Large intestine (tissue), 3 donors: ENCODE measurements at regions not wholly inside any gene's neighbourhood (a gene's known extent, or its start where the extent isn't known, plus 50 kb on each side); places are given as distances from the start of the nearest gene placed in this dataset.

Experiments
- DNase-seq, 2 donors: peaks; one replicate each; pipeline versions ENCODE4 v3.0.0 to v3.0.0-alpha.2; 2013
- H3K27ac ChIP-seq: one replicate; pipeline ENCODE4 v1.5.1; 2013; ENCODE audit warnings: low read length
- H3K27me3 ChIP-seq: 2 replicates; pipeline ENCODE4 v1.6.1; 2013; ENCODE audit warnings: low read length; ENCODE audit not compliant: control insufficient read depth, insufficient read depth
- H3K36me3 ChIP-seq: 2 replicates; pipeline ENCODE4 v1.6.1; 2013; ENCODE audit warnings: low read length; ENCODE audit not compliant: control insufficient read depth, insufficient read depth
- H3K4me1 ChIP-seq: one replicate; pipeline ENCODE4 v1.6.1; 2013; ENCODE audit warnings: low read length; ENCODE audit not compliant: control insufficient read depth, insufficient read depth
- H3K4me3 ChIP-seq: one replicate; pipeline ENCODE4 v1.5.1; 2013; ENCODE audit warnings: low read length
- H3K9me3 ChIP-seq: one replicate; pipeline ENCODE4 v1.6.1; 2013; ENCODE audit warnings: mild to moderate bottlenecking, low read depth, low read length, moderate library complexity; ENCODE audit not compliant: control insufficient read depth
- WGBS: methylation state at CpG from one replicate; pipeline ENCODE4 v1.1.5; 2013; ENCODE audit warnings: low lambda C conversion rate; ENCODE audit not compliant: insufficient coverage; 5-methylcytosine and 5-hydroxymethylcytosine counted together

- WGBS, result 100% methylated on average over 1 of the region's 3 CpGs
- no peaks in the 10 kb centered on the region for H3K4me1 ChIP-seq
These were observed 253.5 kb upstream of the NREP start for GRCh38 chr5:112010475-112010874.

GRCh38 chr5:112006721-112007120 is 249.7 kb upstream of the NREP start:
- Histone ChIP-seq H3K36me3 (no peaks in the 10 kb centered on the region), H3K9me3 (no peaks in the 10 kb centered on the region), H3K27ac (no peak overlapping the region), H3K27me3 (no peaks in the 10 kb centered on the region), H3K4me3 (no peak overlapping the region), H3K4me1 (no peaks in the 10 kb centered on the region)
- DNase-seq, result no peak

More at GRCh38 chr5:112010475-112010874, 253.5 kb upstream of the NREP start:
- Histone ChIP-seq H3K4me3 (no peak overlapping the region), H3K27me3 (no peaks in the 10 kb centered on the region), H3K36me3 (no peaks in the 10 kb centered on the region), H3K9me3 (no peaks in the 10 kb centered on the region), H3K27ac (no peak overlapping the region)
- no peak for DNase-seq

- no peaks in the 10 kb centered on the region for H3K36me3 ChIP-seq
- no peak overlapping the region for H3K27ac ChIP-seq
- no peaks in the 10 kb centered on the region for H3K27me3 ChIP-seq
These were observed 248.6 kb upstream of the NREP start for GRCh38 chr5:112005623-112005930.

DNA sequence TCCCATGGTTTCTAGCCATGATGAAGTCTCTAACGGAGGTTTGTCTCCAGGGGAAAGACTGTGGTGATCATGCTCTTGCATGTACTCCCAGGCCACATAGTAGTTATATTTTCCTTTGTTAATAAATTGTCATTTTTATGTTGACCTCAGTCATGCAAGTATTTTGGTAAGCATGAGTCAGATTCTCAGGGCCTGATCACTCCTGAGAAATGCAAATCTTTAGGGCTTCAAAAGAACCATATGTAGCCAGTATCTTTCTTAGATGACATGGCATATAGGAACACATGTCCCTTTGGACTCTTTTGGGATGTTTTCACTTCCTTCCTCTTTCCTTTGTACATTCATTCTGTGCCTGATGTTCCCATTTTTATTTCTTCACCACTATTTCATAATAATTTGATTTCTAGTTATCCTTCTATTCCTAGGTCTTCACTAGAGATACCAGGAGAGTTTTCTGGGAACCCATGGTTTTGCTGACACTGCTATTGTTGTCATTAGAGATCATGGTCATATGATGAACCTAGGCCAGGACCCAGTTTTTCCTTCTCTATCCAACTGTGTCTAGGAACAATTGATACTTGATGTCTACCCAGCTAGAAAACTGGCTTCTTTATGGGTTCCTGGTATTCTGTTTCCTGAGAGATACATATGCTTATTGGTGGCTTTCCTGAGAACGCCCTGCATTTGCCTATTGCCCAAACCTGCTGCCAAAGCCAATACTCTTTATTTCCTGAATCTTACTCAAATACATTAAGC is 248.1 kb upstream of the NREP start:
- WGBS, result no CpG with 5 or more reads among the region's 2 CpGs
- no peak overlapping the region for H3K27ac ChIP-seq

More at GRCh38 chr5:112005623-112005930, 248.6 kb upstream of the NREP start:
- Histone ChIP-seq H3K9me3 (no peaks in the 10 kb centered on the region), H3K4me1 (no peaks in the 10 kb centered on the region), H3K4me3 (no peak overlapping the region)
- DNase-seq, result no peak

DNA sequence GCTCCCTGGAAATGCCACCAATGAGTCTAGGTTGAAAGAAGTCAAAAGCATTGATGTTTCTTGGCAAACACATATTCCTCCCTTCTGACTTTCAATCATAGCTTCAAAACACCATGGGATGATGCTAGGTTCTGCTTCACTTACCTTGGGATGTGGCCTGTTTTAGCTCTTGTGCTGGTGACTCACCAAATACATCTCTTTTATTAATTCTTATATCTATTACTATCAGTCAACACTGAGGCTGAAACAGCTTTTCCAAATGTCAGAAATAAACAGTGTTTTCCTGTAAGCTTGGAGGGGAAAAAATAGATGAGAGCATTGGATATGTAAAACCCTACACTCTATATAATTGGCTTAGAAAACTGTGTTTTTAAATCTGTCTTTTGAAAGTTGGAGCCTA is 245.4 kb upstream of the NREP start:
- H3K9me3 ChIP-seq, result no peaks in the 10 kb centered on the region
- no peak overlapping the region for H3K27ac ChIP-seq
- no peaks in the 10 kb centered on the region for H3K4me1 ChIP-seq
- no peak overlapping the region for H3K4me3 ChIP-seq
- H3K36me3 ChIP-seq, result no peaks in the 10 kb centered on the region
- DNase-seq, result no peak
- H3K27me3 ChIP-seq, result no peaks in the 10 kb centered on the region

More for the DNA sequence above, 248.1 kb upstream of the NREP start:
- Histone ChIP-seq H3K4me3 (no peak overlapping the region), H3K27me3 (no peaks in the 10 kb centered on the region), H3K4me1 (no peaks in the 10 kb centered on the region), H3K9me3 (no peaks in the 10 kb centered on the region), H3K36me3 (no peaks in the 10 kb centered on the region)
- DNase-seq, result no peak

DNA sequence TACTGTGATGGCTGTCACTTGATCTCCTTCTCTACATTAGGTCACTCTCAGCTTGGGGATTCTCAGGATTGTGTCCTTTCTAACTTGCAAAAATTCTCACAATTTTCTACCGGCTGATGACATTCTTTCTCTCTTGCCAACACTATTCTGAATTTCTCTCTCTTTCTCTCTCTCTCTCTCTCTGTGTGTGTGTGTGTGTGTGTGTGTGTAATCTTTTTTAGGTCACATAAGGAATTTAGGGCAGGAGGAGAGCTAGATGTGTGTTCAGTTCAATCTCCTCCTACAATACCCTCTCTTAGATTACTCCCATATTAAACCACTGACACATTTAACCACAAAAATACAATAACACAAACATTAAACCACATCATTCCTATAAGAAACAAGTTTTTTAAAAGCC is 242.3 kb upstream of the NREP start:
- no peak overlapping the region for H3K4me3 ChIP-seq
- H3K27me3 ChIP-seq, result no peaks in the 10 kb centered on the region
- 80% methylated on average over 1 of the region's 1 CpG for WGBS
- no peak for DNase-seq
- no peak overlapping the region for H3K27ac ChIP-seq
- no peaks in the 10 kb centered on the region for H3K9me3 ChIP-seq
- no peaks in the 10 kb centered on the region for H3K36me3 ChIP-seq
- H3K4me1 ChIP-seq, result no peaks in the 10 kb centered on the region

- Histone ChIP-seq H3K9me3 (no peaks in the 10 kb centered on the region), H3K27me3 (no peaks in the 10 kb centered on the region), H3K4me3 (no peak overlapping the region), H3K27ac (no peak overlapping the region), H3K36me3 (no peaks in the 10 kb centered on the region), H3K4me1 (no peaks in the 10 kb centered on the region)
- WGBS, result 40% methylated on average over 1 of the region's 3 CpGs
- no peak for DNase-seq
These were observed 241.9 kb upstream of the NREP start for GRCh38 chr5:111998871-111999270.

DNA sequence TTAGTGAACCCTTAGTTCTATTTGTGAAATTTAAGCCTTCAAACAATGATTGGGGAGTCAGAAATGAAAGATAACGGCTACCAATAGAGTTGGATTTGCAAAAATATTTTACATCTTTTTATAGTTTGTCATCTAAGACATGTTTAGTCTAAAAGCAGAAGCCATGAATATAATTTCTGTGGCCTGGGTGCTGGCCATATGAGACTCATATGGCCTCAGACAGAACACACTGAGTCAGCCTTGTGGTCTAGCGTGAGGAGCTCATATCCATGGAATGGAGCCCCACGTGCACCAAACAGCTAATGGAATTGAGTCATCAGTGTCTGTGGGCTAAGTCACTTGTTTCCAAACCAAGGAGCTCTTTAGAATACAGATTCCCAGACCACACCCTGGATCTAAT is 240.7 kb upstream of the NREP start:
- WGBS, result 100% methylated on average over 1 of the region's 3 CpGs
- Histone ChIP-seq H3K27me3 (no peaks in the 10 kb centered on the region), H3K27ac (no peak overlapping the region), H3K4me3 (no peak overlapping the region), H3K4me1 (no peaks in the 10 kb centered on the region), H3K9me3 (no peaks in the 10 kb centered on the region), H3K36me3 (no peaks in the 10 kb centered on the region)
- DNase-seq, result no peak

DNA sequence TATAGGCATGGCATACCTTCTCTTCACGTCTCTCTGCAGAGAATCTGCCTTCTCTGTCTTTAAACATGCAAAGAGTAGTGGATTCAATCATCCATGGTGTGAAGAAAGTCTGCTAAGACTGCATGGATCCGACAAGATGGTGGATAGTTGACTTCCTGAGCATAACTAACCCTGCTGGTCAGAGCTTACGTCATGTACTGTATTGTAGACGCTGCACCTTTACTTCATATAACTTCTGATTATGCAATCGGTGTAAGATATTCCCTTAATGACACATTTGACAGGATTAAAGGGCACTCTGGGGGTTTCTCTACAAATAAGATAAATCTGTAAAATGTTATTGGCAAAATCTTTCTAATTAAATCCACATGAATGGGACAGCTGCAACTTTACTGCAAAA is 240.3 kb upstream of the NREP start:
- no peak for DNase-seq
- Histone ChIP-seq H3K36me3 (no peaks in the 10 kb centered on the region), H3K27ac (no peak overlapping the region), H3K4me3 (no peak overlapping the region), H3K9me3 (no peaks in the 10 kb centered on the region), H3K27me3 (no peaks in the 10 kb centered on the region), H3K4me1 (no peaks in the 10 kb centered on the region)
- whole genome bisulfite sequencing, result no CpG with 5 or more reads among the region's 5 CpGs

DNA sequence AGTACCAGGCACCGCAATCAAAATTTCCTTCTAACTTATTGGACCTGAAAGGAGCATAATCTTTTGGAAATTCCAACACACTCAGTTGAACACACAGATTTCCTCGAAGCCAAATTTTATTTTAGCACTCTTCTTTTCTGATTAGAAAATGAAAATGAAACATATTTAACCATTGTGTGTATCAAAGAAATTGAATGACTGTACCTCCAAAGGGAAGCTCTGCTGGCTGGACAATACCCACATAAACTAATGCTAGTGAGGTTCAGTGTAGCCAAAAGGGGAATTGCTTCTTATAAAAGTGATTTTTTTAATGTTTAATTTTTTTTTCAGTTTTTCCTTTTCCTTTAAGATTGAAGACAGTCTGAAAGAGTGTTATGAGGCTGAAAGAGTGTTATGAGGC is 239.6 kb upstream of the NREP start:
- Histone ChIP-seq H3K4me3 (no peak overlapping the region), H3K36me3 (no peaks in the 10 kb centered on the region), H3K27ac (no peak overlapping the region), H3K4me1 (no peaks in the 10 kb centered on the region), H3K27me3 (no peaks in the 10 kb centered on the region), H3K9me3 (no peaks in the 10 kb centered on the region)
- DNase-seq, result no peak
- 90% methylated on average over 2 of the region's 2 CpGs for WGBS

DNA sequence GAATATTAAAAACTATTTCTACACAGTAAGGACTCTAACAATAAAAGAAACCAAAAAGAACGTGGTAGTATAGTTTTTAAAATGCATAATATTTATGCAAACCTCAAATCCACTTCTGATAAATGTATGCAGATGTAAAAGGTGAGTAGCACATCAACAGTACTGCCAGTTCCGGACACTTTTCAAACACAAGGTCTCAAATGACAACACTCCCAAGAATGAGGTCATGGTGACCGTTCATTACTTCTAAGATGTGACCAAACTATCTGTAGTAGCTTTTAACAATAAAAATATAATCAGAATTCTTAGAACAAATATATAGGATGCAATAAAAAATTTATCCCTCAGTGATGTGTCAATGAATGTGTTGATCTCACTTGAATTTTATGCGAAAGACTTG is 238.7 kb upstream of the NREP start:
- DNase-seq, result no peak
- no peaks in the 10 kb centered on the region for H3K9me3 ChIP-seq
- WGBS, result 80% methylated on average over 3 of the region's 4 CpGs

More for the DNA sequence above, 238.7 kb upstream of the NREP start:
- H3K27ac ChIP-seq, result no peak overlapping the region
- H3K36me3 ChIP-seq, result no peaks in the 10 kb centered on the region
- no peaks in the 10 kb centered on the region for H3K4me1 ChIP-seq
- H3K4me3 ChIP-seq, result no peak overlapping the region
- no peaks in the 10 kb centered on the region for H3K27me3 ChIP-seq
